HepG2 (cell line): ENCODE measurements at regions not wholly inside any gene's neighbourhood (a gene's known extent, or its start where the extent isn't known, plus 50 kb on each side); places are given as distances from the start of the nearest gene placed in this dataset.

Experiments used
- HNF4A ChIP-seq: sonication (generic); formaldehyde crosslinking; IDR thresholded peaks from 2 replicates; pipeline ENCODE4 v1.4.0; 2020; ENCODE audit warnings: missing genetic modification reagents
- MXD4 ChIP-seq: IDR thresholded peaks from 2 replicates; pipeline ENCODE4 v1.6.1; 2016; ENCODE audit warnings: mild to moderate bottlenecking, missing biosample characterization, missing genetic modification reagents
- NCOA1 ChIP-seq: sonication (generic); formaldehyde crosslinking; IDR thresholded peaks from 2 replicates; pipeline ENCODE4 v1.9.0; 2021; ENCODE audit warnings: missing genetic modification reagents
- NFE2 ChIP-seq: sonication (generic); formaldehyde crosslinking; IDR thresholded peaks from 2 replicates; pipeline ENCODE4 v1.4.0; 2020; ENCODE audit warnings: missing genetic modification reagents
- NFKB2 ChIP-seq: sonication (generic); formaldehyde crosslinking; IDR thresholded peaks from 2 replicates; pipeline ENCODE4 v1.4.0; 2020; ENCODE audit warnings: missing genetic modification reagents, borderline replicate concordance
- NFRKB ChIP-seq: fragments of 450-650 bp; IDR thresholded peaks from 2 replicates; pipeline ENCODE4 v1.6.1; 2017
- POLR2A ChIP-seq, 2 experiments: IDR thresholded peaks; 2 replicates each; pipeline ENCODE4 v1.6.1; 2011; ENCODE audit warnings: low read depth in 2 of 2, low read length in 2 of 2, mild to moderate bottlenecking in 1 of 2, moderate library complexity in 1 of 2; ENCODE audit not compliant: insufficient read depth in 1 of 2
- SETDB1 ChIP-seq: sonication (generic); formaldehyde crosslinking; IDR thresholded peaks from 2 replicates; pipeline ENCODE4 v1.5.1; 2020; ENCODE audit warnings: missing genetic modification reagents, mild to moderate bottlenecking, borderline replicate concordance
- ZKSCAN5 ChIP-seq: sonication (generic); formaldehyde crosslinking; IDR thresholded peaks from 2 replicates; pipeline ENCODE4 v1.5.1; 2020; ENCODE audit warnings: mild to moderate bottlenecking, missing genetic modification reagents
- ZNF10 ChIP-seq: sonication (generic); formaldehyde crosslinking; IDR thresholded peaks from 2 replicates; pipeline ENCODE4 v1.4.0; 2020; ENCODE audit warnings: mild to moderate bottlenecking, low read depth, missing genetic modification reagents, borderline replicate concordance
- ZNF674 ChIP-seq: sonication (generic); formaldehyde crosslinking; IDR thresholded peaks from 2 replicates; pipeline ENCODE4 v1.5.0; 2020; ENCODE audit warnings: low read depth, mild to moderate bottlenecking, missing genetic modification reagents
- ZNF703 ChIP-seq: sonication (generic); formaldehyde crosslinking; IDR thresholded peaks from 2 replicates; pipeline ENCODE4 v1.5.1; 2020; ENCODE audit warnings: missing genetic modification reagents, mild to moderate bottlenecking, moderate library complexity, borderline replicate concordance
- ZNF841 ChIP-seq: sonication (generic); formaldehyde crosslinking; IDR thresholded peaks from 2 replicates; pipeline ENCODE4 v1.8.1; 2023; ENCODE audit warnings: missing genetic modification reagents, borderline replicate concordance
- ZNF879 ChIP-seq: sonication (generic); formaldehyde crosslinking; IDR thresholded peaks from 2 replicates; pipeline ENCODE4 v1.8.1; 2023; ENCODE audit warnings: missing genetic modification reagents
- TF ChIP-seq, protein P1 (sequence below): sonication (generic); formaldehyde crosslinking; IDR thresholded peaks from 2 replicates; pipeline ENCODE4 v1.5.0; 2020; ENCODE audit warnings: mild to moderate bottlenecking, missing genetic modification reagents
- TF ChIP-seq, protein P2 (sequence below): IDR thresholded peaks from 2 replicates; pipeline ENCODE4 v1.6.1; 2012; ENCODE audit warnings: inconsistent platforms
- TF ChIP-seq, protein P3 (sequence below): sonication (generic); formaldehyde crosslinking; IDR thresholded peaks from 2 replicates; pipeline ENCODE4 v1.5.0; 2020; ENCODE audit warnings: mild to moderate bottlenecking, missing genetic modification reagents, borderline replicate concordance
- TF ChIP-seq, protein P4 (sequence below): sonication (generic); formaldehyde crosslinking; IDR thresholded peaks from 2 replicates; pipeline ENCODE4 v1.8.0; 2023; ENCODE audit warnings: mild to moderate bottlenecking, missing genetic modification reagents
- TF ChIP-seq, protein P5 (sequence below): IDR thresholded peaks from 2 replicates; pipeline ENCODE4 v1.6.1; 2016; ENCODE audit warnings: missing biosample characterization, missing genetic modification reagents, low read depth
- TF ChIP-seq, protein P6 (sequence below): sonication (generic); formaldehyde crosslinking; IDR thresholded peaks from 2 replicates; pipeline ENCODE4 v1.5.1; 2020; ENCODE audit warnings: mild to moderate bottlenecking, moderate library complexity, missing genetic modification reagents

DNA sequence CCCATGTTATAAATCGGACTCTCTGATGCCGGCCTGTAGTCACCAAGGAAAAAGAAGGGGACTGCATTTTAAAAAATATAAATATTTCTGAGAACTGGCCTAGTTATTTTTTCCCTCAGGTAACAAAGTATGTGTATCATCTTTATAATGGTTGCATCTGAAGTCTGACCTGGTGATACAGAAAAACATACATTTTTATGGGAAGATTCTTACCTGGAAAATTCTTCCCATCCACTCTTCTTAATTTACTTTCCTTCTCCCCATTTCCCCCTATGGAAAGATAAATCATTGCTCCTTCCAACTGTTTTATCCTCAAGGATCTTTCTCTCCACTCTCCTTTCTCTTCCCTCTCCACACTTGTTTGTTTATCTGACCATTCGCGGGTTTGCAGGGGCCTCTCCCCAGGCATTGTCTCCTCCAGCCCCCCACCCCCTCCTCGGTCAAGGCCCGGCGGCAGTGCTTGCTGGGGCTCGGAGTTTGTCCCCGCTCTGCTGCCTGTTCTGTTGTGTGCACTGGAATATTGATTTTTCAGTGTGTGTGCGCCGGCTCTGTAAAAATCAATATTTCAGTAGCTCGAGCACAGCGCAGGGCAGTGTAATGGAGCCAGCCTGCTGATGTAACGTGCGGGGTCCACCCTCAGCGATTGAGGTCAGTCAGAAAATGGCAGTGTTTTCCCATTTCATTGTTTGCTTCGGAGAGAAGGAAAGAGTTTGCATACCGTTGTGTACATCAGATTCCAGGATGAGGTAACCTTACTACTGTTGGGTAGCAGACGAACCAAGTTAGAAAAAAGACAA, 199.5 kb upstream of the NFE2L3 start (continued):
- TF ChIP-seq, protein P1, sequence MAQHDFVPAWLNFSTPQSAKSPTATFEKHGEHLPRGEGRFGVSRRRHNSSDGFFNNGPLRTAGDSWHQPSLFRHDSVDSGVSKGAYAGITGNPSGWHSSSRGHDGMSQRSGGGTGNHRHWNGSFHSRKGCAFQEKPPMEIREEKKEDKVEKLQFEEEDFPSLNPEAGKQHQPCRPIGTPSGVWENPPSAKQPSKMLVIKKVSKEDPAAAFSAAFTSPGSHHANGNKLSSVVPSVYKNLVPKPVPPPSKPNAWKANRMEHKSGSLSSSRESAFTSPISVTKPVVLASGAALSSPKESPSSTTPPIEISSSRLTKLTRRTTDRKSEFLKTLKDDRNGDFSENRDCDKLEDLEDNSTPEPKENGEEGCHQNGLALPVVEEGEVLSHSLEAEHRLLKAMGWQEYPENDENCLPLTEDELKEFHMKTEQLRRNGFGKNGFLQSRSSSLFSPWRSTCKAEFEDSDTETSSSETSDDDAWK (CRISPR knock-in tag): no peak
- no peak for TF ChIP-seq MXD4 (CRISPR knock-in tag)
- 0 out of 2 replicates have a peak, but pooled peaks have one; percentile 37 for TF ChIP-seq ZNF841 (CRISPR knock-in tag)
- TF ChIP-seq, protein P2, sequence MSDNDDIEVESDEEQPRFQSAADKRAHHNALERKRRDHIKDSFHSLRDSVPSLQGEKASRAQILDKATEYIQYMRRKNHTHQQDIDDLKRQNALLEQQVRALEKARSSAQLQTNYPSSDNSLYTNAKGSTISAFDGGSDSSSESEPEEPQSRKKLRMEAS: peak; percentile 89
- no peak for TF ChIP-seq ZNF703
- TF ChIP-seq ZNF10 (CRISPR knock-in tag): no peak
- TF ChIP-seq, protein P3, sequence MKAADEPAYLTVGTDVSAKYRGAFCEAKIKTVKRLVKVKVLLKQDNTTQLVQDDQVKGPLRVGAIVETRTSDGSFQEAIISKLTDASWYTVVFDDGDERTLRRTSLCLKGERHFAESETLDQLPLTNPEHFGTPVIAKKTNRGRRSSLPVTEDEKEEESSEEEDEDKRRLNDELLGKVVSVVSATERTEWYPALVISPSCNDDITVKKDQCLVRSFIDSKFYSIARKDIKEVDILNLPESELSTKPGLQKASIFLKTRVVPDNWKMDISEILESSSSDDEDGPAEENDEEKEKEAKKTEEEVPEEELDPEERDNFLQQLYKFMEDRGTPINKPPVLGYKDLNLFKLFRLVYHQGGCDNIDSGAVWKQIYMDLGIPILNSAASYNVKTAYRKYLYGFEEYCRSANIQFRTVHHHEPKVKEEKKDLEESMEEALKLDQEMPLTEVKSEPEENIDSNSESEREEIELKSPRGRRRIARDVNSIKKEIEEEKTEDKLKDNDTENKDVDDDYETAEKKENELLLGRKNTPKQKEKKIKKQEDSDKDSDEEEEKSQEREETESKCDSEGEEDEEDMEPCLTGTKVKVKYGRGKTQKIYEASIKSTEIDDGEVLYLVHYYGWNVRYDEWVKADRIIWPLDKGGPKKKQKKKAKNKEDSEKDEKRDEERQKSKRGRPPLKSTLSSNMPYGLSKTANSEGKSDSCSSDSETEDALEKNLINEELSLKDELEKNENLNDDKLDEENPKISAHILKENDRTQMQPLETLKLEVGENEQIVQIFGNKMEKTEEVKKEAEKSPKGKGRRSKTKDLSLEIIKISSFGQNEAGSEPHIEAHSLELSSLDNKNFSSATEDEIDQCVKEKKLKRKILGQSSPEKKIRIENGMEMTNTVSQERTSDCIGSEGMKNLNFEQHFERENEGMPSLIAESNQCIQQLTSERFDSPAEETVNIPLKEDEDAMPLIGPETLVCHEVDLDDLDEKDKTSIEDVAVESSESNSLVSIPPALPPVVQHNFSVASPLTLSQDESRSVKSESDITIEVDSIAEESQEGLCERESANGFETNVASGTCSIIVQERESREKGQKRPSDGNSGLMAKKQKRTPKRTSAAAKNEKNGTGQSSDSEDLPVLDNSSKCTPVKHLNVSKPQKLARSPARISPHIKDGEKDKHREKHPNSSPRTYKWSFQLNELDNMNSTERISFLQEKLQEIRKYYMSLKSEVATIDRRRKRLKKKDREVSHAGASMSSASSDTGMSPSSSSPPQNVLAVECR (CRISPR knock-in tag): peak; percentile 84; the same call in 1 of the 2 replicates
- TF ChIP-seq NFE2: no peak
- TF ChIP-seq NCOA1 (CRISPR knock-in tag): 0 out of 2 replicates have a peak, but pooled peaks have one; percentile 35
- TF ChIP-seq ZKSCAN5: no peak
- TF ChIP-seq, protein P4, sequence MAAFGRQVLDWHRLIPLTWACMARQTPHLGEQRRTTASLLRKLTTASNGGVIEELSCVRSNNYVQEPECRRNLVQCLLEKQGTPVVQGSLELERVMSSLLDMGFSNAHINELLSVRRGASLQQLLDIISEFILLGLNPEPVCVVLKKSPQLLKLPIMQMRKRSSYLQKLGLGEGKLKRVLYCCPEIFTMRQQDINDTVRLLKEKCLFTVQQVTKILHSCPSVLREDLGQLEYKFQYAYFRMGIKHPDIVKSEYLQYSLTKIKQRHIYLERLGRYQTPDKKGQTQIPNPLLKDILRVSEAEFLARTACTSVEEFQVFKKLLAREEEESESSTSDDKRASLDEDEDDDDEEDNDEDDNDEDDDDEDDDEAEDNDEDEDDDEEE (CRISPR knock-in tag): no peak
- peak; percentile 93; the same call in 1 of the 2 replicates for TF ChIP-seq NFKB2 (CRISPR knock-in tag)
- no peak for TF ChIP-seq NFRKB
- TF ChIP-seq HNF4A: peak; percentile 89
- no peak for TF ChIP-seq POLR2A (IDR thresholded peaks at IDR 0.05; ENCODE audit: insufficient read depth in 1 of 2, low read depth in 2 of 2, low read length in 2 of 2)
- TF ChIP-seq, protein P5, sequence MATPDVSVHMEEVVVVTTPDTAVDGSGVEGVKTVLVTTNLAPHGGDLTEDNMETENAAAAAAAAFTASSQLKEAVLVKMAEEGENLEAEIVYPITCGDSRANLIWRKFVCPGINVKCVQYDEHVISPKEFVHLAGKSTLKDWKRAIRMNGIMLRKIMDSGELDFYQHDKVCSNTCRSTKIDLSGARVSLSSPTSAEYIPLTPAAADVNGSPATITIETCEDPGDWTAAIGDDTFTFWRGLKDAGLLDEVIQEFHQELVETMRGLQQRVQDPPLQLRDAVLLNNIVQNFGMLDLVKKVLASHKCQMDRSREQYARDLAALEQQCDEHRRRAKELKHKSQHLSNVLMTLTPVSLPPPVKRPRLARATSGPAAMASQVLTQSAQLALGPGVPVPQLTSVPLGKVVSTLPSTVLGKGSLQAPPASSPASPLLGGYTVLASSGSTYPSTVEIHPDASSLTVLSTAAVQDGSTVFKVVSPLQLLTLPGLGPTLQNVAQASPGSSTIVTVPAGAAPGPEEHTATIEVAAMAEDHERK (CRISPR knock-in tag): no peak
- no peak for TF ChIP-seq ZNF879
- TF ChIP-seq, protein P6, sequence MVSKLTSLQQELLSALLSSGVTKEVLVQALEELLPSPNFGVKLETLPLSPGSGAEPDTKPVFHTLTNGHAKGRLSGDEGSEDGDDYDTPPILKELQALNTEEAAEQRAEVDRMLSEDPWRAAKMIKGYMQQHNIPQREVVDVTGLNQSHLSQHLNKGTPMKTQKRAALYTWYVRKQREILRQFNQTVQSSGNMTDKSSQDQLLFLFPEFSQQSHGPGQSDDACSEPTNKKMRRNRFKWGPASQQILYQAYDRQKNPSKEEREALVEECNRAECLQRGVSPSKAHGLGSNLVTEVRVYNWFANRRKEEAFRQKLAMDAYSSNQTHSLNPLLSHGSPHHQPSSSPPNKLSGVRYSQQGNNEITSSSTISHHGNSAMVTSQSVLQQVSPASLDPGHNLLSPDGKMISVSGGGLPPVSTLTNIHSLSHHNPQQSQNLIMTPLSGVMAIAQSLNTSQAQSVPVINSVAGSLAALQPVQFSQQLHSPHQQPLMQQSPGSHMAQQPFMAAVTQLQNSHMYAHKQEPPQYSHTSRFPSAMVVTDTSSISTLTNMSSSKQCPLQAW (CRISPR knock-in tag): peak; percentile 94
- TF ChIP-seq SETDB1 (CRISPR knock-in tag): no peak
- no peak for TF ChIP-seq ZNF674
